Lung (tissue), 11 donors: ENCODE measurements at regions not wholly inside any gene's neighbourhood (a gene's known extent, or its start where the extent isn't known, plus 50 kb on each side); places are given as distances from the start of the nearest gene placed in this dataset.

ENCODE experiments used
- ATAC-seq: fragments of 200-7000 bp; cut with Tn5 transposase; one replicate; pipeline ENCODE4 v1.9.1; 2020; ENCODE audit warnings: moderate number of reproducible peaks; ENCODE audit not compliant: insufficient read depth, low FRiP score
- DNase-seq, 3 donors: peaks; one replicate each; pipeline ENCODE4 v3.0.0-alpha.2; 2013 to 2017
- H3K27ac ChIP-seq, 2 donors: one replicate each; pipeline ENCODE4 v1.5.1; 2013; ENCODE audit warnings: mild to moderate bottlenecking in 2 of 2, moderate library complexity in 2 of 2, control low read depth in 1 of 2, inconsistent platforms in 1 of 2, low read depth in 1 of 2, low read length in 1 of 2
- H3K27me3 ChIP-seq, 3 donors: one replicate each; pipeline ENCODE4 v1.5.1; 2013; ENCODE audit warnings: low read length in 2 of 3; ENCODE audit not compliant: control insufficient read depth in 3 of 3, insufficient read depth in 3 of 3
- H3K36me3 ChIP-seq, 4 donors: one replicate each; pipeline ENCODE4 v1.5.1; 2013; ENCODE audit warnings: low read length in 4 of 4, mild to moderate bottlenecking in 1 of 4, moderate library complexity in 1 of 4; ENCODE audit not compliant: control insufficient read depth in 4 of 4, insufficient read depth in 4 of 4
- H3K4me1 ChIP-seq, 5 donors: one replicate each; pipeline ENCODE4 v1.5.1; 2013; ENCODE audit warnings: low read length in 5 of 5, mild to moderate bottlenecking in 2 of 5, moderate library complexity in 1 of 5; ENCODE audit not compliant: control insufficient read depth in 5 of 5, insufficient read depth in 5 of 5
- H3K4me3 ChIP-seq: one replicate; pipeline ENCODE4 v1.5.1; 2013; ENCODE audit warnings: mild to moderate bottlenecking, control low read depth, moderate library complexity
- H3K9ac ChIP-seq, 2 donors: one replicate each; pipeline ENCODE4 v1.5.1; 2013; ENCODE audit warnings: low read length in 2 of 2, control low read depth in 1 of 2; ENCODE audit not compliant: insufficient read depth in 1 of 2
- H3K9me3 ChIP-seq, 4 donors: one replicate each; pipeline ENCODE4 v1.5.1; 2013; ENCODE audit warnings: low read length in 3 of 4, mild to moderate bottlenecking in 1 of 4, moderate library complexity in 1 of 4; ENCODE audit not compliant: control insufficient read depth in 4 of 4, insufficient read depth in 3 of 4
- CTCF ChIP-seq: IDR thresholded peaks from 2 replicates; pipeline ENCODE4 v1.5.1; 2012; ENCODE audit warnings: mild to moderate bottlenecking; ENCODE audit errors: control extremely low read depth, extremely low read depth
- WGBS, 2 donors: extraction: QIAGEN DNeasy Blood & Tissue Kit; methylation state at CpG; one replicate each; pipeline ENCODE4 v1.1.7; 2013; 5-methylcytosine and 5-hydroxymethylcytosine counted together
- donor health status: control.
- donor health status: control.
- donor health status: Bipolar disorder and iron deficiency.
- donor health status: healthy.
- donor health status: DM: yes; HTN: yes; CAD: no.

GRCh38 chr5:27561408-27561807, 523.0 kb upstream of the CDH9 start:
- H3K9ac ChIP-seq: no peak overlapping the region
- no peaks in the 10 kb centered on the region for H3K27me3 ChIP-seq
- ATAC-seq (no peak), DNase-seq (no peak)
- H3K4me3 ChIP-seq: no peak overlapping the region
- 89 to 93% methylated on average over 16 of the region's 16 CpGs for WGBS, 2 donors
- TF ChIP-seq CTCF: no peak
- no peaks in the 10 kb centered on the region for H3K9me3 ChIP-seq
- no peak overlapping the region for H3K27ac ChIP-seq
- no peaks in the 10 kb centered on the region for H3K36me3 ChIP-seq
- no peaks in the 10 kb centered on the region for H3K4me1 ChIP-seq

- Histone ChIP-seq H3K9ac (no peak overlapping the region), H3K27me3 (no peaks in the 10 kb centered on the region), H3K36me3 (no peaks in the 10 kb centered on the region), H3K4me3 (no peak overlapping the region), H3K9me3 (peaks cover 0 to 9% (median 4%) of the 10 kb centered on the region in 4 donors), H3K4me1 (no peaks in the 10 kb centered on the region), H3K27ac (no peak overlapping the region)
- no peak for TF ChIP-seq CTCF
- 49 to 79% methylated on average over 2 of the region's 2 CpGs for WGBS, 2 donors
- DNase-seq: no peak
- no peak for ATAC-seq
Measured at GRCh38 chr5:27548484-27548883, 510.1 kb upstream of the CDH9 start.

GRCh38 chr5:27535031-27535557, 496.7 kb upstream of the CDH9 start:
- TF ChIP-seq CTCF: no peak
- H3K36me3 ChIP-seq: no peaks in the 10 kb centered on the region
- no peak for ATAC-seq
- no peaks in the 10 kb centered on the region for H3K9me3 ChIP-seq
- H3K4me3 ChIP-seq: no peak overlapping the region
- H3K27me3 ChIP-seq: no peaks in the 10 kb centered on the region
- no peaks in the 10 kb centered on the region for H3K4me1 ChIP-seq
- no peak for DNase-seq
- H3K27ac ChIP-seq: no peak overlapping the region
- no peak overlapping the region for H3K9ac ChIP-seq

- no peak for DNase-seq
- Histone ChIP-seq H3K27ac (no peak overlapping the region), H3K9ac (no peak overlapping the region), H3K4me3 (no peak overlapping the region), H3K4me1 (no peaks in the 10 kb centered on the region), H3K27me3 (no peaks in the 10 kb centered on the region), H3K9me3 (no peaks in the 10 kb centered on the region), H3K36me3 (no peaks in the 10 kb centered on the region)
- 59 to 83% methylated on average over 1 of the region's 1 CpG for WGBS, 2 donors
- ATAC-seq: no peak
- no peak for TF ChIP-seq CTCF
Measured at GRCh38 chr5:27532305-27532704, 493.9 kb upstream of the CDH9 start.
